GM21825 (cell line): ENCODE measurements at regions not wholly inside any gene's neighbourhood (a gene's known extent, or its start where the extent isn't known, plus 50 kb on each side); places are given as distances from the start of the nearest gene placed in this dataset.

Source experiments
- ATAC-seq: cut with Tn5 transposase; IDR thresholded peaks from one replicate; pipeline ENCODE4 v1.9.1; 2021; ENCODE audit warnings: mild to moderate bottlenecking, moderate library complexity; ENCODE audit not compliant: unreplicated experiment

- ATAC-seq = no peak
These were observed 419.0 kb upstream of the FBXO33 start for GRCh38 chr14:39851202-39851601.

DNA sequence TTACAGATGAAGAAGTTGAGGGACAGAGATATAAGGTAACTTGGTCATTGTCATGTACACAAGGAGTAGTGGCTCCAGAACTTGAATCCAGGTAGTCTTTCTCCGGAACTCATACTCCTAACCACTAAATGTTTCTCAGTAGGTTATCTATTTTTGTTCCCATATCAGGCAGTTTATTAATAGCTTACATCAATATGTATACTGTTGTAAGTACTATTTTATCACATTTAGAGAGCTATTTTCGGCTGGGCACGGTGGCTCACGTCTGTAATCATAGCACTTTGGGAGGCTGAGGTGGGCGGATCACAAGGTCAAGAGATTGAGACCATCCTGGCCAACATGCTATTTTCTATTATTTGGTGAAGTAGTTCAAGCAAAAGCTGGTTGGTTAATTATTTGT lies 415.6 kb upstream of the FBXO33 start:
- ATAC-seq = no peak

DNA sequence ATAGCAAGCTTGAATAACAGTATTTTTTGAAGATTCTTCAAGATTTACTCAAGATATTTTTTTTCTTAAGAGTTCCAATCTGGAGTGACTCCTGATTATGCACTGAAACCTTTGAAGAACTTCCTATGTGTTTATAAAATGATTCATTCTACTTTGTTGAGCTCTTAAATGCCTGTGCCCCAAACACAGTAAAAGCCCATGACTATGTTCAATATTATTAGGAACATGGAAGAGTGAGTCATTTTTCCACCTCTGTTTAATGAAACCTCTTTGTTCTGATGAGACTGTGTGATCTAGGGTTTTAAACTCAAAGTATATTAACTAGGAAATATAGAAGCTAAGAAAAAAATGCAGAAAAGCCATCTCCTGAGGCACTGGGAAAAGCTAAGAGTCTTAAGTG lies 415.0 kb upstream of the FBXO33 start:
- ATAC-seq = no peak

DNA sequence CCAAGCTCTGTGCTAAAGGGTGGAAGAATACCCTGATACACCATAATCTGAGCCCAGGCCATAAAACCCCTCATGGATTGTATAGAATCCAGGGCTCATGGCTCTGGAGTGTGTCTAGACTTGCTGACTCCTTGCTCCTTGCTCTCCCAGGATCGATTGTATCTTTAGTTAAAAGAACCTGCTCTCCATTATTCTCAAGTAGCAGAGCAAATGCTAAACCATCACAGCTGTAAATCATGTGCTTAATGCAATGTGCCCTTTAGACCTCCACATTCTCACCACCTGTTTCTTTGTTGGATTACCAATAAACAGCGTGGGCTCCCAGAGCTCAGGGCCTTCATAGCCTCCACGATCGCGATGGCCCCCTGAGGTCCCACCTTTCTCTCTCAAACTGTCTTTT lies 411.6 kb upstream of the FBXO33 start:
- no peak for ATAC-seq

DNA sequence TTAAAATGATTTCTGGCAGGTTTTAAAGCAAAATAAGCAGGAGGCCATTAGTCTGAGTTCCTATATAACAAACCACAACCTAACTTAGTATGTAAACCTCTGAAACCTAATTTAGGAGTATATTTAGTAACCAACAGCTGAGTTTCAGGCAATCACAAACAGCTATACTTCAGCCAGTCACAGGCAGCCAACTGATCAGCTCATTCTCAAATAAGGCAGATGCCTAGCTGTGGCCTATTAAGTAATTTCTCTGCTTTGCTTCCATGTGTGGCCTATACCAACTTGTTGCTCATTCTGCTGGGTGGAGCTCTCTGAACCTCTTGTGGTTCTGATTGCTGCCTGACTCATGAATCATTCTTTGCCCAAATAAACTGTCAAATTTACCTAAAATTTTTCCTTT lies 408.9 kb upstream of the FBXO33 start:
- ATAC-seq = no peak

DNA sequence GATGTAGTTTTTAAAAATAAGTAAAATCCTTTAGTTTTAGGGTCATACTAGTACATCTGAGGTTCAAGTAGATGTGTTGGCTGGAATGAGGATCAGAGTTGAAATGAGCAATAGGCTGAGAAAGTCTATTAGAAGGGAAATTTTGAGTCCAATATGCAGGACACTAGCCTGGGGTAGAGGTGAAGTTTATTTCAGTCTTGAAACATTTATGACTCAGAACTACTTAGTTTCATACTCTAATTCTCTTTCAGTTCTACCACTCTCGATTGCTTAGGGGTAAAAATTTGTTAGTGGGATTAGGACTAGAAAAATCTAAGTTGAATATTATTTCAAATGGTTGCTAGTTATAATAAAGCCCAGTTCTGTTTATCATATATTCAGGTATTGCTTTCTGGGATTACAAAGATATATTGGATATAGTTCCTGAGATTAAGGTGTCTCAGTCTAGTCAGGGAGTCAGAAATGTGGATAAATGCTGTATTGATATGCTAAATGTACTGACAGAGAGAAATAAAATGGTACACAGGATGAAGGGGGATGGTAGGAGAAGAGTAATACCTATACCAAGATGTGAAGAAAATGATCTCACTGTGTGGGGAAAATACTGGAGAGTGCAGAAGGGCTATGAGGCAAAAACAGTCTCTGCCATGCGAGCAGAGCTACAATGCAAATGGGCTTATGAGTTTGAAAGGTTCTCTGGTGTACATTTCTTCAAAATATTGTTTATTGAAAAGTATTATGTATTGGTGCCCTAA lies 395.8 kb upstream of the FBXO33 start:
- ATAC-seq = peak; percentile 94

GRCh38 chr14:39812532-39813320 lies 380.5 kb upstream of the FBXO33 start:
- ATAC-seq = no peak

GRCh38 chr14:39807271-39807670 lies 375.0 kb upstream of the FBXO33 start:
- ATAC-seq = no peak

- ATAC-seq = no peak
These were observed 352.2 kb upstream of the FBXO33 start for GRCh38 chr14:39784461-39784860.

DNA sequence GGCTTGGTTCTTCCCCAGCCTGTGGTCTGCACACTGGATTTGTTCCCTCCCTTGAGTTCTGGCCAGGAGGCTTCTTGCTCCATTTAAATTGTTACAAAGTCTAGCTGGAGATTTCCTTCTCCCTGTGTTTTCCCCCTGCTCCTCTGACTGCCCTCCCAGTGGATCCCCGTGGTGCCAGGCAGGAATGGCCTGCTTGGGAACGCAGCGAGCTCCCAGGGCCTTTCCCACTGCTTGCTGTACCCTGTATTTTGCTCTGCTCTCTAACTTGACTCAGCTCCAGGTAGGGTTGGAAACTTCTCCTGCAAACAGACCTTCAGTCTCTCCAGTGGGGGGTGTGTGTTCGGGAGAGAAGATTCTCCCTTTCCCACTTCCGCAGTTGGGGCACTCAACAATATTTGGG lies 349.2 kb upstream of the FBXO33 start:
- no peak for ATAC-seq

- no peak for ATAC-seq
These were observed 341.3 kb upstream of the FBXO33 start for GRCh38 chr14:39773387-39774126.

- ATAC-seq = no peak
These were observed 340.4 kb upstream of the FBXO33 start for GRCh38 chr14:39772627-39773026.

DNA sequence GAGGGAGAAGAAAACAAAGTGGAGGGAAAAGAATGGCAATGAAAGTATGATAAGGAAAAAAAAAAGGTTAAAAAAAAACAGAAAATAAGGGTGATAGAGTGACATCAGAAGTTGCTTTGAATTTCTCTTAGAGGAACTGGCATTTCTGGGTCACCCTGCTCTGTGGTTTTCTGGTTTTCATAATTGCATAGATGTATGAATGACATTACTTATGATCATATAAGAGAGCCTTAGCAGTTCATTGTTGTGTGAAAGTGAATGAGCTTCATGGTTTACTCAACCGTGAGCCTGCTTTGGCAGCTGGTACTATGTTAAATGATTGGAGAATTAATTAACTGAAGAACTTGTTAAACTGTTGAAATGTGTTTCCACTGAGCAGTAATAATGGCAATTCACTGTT lies 336.4 kb upstream of the FBXO33 start:
- no peak for ATAC-seq

DNA sequence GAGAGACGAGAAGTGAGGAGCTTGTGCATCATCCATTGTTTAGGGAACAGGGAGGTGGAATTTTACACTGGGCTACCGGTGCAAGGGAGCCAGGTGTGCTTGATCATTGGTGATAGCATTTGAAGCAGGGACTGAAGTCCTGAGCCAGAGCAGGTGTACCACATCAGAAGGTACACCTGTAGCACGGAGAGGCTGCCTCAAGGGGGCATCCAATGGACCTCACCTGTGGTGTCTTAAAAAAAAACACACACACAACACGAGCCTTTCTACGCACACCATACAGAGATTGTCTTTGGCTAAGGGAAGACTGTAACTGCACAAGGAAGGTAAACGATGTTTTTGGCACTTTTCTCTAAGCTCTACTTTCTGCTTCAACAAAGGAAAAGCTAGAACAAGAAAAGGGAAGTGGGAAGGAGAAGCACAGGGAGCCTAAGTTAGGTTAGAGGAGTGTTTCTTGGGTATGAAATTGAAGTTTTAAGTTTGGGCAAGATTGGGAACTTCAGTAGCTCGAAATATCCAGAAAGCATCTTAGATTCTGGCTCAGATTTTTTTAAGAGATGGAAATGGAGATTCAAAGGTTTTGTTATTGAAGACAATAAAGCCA lies 334.3 kb upstream of the FBXO33 start:
- no peak for ATAC-seq

DNA sequence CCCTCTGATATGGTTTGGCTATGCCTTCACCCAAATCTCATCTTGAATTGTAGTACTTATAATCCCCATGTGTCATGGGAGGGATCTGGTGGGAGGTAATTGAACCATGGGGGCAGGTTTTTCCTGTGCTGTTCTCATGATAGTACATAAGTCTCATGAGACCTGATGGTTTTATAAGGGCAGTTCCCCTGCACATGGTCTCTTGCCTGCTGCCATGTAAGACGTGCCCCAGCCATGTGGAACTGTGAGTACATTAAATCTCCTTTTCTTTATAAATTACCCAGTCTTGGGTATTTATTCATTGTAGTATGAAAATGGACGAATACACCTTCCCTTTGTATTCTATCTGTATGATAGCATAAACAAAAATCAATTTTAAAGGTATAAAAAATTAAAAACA lies 333.4 kb upstream of the FBXO33 start:
- no peak for ATAC-seq

GRCh38 chr14:39763402-39763890 lies 331.2 kb upstream of the FBXO33 start:
- ATAC-seq = peak; percentile 29

DNA sequence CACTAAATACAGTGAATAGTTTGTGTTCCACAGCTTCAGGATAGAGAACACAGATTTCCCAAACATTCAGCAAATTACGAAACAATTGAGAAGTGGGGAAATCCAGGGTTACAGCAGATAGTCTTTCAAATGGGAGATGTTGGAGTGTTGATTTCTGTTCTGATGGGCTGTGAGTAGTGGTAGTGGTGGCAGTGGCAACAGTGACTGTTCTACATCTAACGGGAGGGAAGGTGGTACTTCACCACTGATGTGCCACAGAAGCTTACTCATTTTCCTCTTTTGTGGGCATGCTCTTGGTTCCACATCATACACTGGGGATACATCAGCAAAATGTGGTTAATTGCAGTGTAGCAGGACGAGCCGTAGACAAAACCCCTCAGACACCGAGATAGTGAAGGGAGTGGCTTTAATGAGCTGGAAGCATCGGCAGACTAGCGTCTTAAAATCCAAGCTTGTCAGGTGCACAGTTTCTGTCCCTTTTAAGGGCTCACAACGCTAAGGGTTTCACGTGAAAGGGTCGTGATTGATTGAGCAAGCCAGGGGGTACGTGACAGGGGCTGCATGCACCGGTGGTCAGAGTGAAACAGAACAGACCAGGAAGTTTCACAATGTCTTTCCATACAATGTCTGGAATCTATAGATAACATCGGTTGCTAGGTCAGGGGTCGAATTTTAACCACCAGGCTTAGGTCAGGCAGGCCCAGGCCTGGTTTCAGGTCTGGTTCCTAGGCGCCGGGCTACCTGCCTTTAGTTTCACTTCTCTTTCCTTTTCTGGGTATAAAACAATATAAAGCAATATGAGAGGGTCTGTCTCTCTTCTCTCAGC lies 330.6 kb upstream of the FBXO33 start:
- ATAC-seq = peak; percentile 56

DNA sequence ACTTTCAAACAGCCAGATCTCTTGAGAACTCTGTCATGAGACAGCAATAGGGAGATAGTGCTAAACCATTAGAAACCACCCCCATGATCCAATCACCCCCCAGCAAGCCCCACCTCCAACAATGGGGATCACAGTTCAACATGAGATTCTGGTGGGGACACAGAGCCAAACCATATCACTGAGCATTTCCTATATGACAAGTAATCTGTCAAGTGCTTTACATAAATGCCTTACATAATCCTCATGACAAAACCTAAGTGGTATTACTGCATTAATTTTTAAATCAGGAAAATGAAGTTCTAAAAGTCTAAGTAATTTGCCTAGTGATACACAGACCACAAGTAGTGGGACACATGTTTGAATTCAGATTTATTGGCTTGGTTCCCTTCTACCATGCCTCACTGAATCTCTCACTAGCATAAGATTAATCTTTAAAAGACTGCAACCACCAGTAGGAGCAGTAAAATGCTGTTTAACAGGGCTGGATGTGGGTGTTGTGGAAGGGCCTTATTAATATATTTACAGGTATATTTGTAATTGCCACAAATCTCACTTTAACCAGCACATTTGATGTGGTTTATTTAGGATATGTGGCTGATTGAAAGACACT lies 323.1 kb upstream of the FBXO33 start:
- peak; percentile 88 for ATAC-seq

DNA sequence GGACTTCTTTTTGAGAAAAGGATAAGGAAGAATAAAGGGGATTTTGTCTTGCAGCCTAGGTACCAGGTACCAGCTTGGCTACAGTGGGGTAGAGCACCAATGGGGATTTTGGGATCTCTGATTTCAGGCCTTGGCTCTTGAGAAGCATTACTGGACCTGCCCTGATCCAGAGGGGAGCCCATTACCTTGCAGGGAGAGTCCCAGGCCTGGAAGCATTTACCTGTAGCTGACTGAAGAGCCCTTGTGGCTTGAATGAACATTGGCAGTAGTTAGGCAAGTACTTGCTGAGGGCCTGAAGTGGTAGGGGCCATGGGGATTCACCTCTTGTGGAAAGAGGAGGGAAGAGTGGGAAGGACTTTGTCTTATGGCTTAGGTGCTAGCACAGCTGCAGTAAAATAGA lies 308.2 kb upstream of the FBXO33 start:
- ATAC-seq = no peak

GRCh38 chr14:39739796-39740195 lies 307.6 kb upstream of the FBXO33 start:
- no peak for ATAC-seq
